ENCODE measurements at regions not wholly inside any gene's neighbourhood (a gene's known extent, or its start where the extent isn't known, plus 50 kb on each side); places are given as distances from the start of the nearest gene placed in this dataset.

DNA sequence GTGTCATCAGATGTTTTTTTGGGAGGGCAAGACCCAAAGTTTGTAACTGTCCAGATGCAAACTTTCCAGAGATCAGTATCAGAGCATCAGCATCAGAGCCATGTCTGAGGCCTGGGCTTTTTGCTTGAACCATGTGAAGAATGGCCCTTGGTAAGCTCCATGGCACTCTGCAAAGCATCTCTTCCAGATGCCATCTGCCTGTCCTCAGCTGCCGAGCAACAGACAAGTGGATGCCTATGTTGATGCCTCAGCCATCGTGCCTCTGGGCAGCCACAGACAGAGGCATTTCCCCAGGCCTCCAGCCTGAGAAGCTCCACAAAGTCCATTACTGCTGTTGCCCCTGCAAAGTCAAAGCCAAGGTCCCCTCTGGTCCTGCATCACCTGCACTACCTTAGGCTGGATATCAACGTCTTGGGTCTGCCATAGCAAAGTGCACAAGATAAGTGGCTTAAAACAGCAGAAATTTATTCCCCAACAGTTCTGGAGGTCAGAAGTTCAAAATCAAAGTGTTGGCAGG is 670.2 kb upstream of the MKI67 start:
- no peak for DNase-seq (ENCODE audit: low read depth, low spot score)

DNA sequence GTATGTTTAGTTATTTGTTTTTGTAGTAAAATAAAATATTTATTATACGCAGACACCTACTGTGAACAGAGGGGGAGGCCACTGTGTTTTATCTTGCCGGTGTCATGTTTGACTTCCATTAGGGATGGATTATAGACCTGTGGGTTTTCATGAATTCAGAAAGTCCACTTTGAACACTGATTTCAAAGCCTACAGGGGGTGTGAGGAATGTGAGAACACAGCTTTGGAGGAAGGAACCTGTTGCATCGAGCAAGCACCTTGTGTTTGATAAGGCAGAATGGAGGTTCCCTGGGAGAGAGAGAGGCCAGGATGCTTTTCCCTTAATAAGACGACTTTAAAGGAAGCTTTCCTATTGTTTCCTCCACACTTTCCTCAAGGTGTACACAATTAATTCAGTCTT is 665.0 kb upstream of the MGMT start:
- no peak for DNase-seq (ENCODE audit: low read depth, low spot score)

DNA sequence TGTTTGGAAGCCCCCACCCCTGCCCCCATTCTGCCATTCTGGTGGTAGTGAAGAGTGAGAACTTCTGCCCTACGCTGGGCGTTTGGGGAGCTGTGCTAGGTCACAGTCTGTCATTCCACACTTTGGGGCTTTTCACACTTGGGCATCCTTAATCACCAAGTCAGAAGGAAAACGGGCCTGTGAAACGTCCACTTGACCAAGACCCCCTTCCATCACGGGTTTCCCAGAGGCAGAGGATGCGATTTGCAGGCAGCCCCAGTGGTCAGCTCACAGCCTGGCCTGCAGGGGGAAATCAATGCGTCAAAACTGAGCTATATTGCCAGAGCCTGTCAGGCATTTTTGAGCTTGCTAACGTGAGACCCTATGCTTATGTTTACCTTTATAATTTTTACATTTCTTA is 663.3 kb upstream of the MGMT start:
- no peak for DNase-seq (ENCODE audit: low read depth, low spot score)

DNA sequence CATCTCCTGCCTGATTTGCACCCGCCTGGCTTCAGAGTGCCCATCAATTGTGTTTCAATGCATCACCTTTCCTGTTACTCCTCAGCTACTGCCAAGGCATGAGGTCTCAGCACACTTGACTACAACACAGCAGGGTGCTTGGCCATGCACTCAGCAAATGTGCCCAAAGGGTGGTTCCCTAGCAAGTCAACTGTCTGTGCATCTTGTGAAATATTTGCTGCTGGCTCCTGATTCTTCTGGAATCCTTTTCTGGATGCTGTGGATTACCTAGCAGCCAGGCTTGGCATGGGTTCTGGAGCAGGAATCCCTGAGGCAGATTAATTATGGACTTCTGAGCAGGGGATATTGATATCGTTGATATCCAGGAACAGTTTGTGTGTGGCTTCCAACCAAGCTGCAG is 662.6 kb upstream of the MGMT start:
- DNase-seq (ENCODE audit: low read depth, low spot score) = no peak

DNA sequence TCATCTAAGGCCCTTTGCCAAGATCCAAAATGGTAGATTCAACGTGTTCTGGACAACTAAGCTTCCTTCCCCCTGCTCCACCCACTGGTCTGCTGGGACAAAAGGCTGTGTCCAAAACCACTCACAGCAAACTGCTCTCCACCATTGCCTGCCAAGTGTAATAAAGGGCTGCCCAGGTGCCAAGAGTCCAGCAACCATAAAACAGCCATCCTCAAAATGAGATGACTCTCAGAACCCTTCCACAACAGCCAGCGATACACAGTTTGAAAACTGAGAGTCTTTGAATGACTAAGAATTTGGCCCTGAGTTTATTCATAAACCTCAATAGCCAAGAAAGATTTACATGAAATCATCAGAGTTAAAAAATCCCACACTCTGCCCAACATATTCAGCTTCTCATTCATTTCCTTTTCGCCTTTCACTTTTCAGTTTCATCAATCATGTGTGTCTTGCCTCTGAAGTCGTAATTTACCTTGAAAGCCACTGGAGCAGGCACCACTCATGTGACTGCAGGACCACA is 658.1 kb upstream of the MGMT start:
- DNase-seq (ENCODE audit: low read depth, low spot score) = no peak

DNA sequence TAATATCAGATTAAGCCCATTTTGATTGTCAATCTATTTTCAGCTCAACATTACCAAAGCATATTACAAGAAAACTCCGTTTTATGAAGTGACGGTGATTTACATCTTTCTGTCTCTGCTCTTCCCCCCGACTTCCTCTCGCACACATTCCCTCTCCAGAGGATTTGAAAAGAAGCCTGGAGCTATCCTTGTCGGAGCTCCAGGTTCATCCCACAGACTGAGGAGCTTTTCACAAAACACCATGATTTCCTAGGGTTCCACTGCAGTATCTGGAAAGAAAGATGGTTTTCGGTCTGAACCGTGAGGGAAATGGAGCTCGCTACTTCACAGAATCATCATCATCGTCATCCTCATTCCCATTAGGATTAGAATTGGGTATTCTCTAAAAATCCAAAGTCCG is 655.5 kb upstream of the MGMT start:
- no peak for DNase-seq (ENCODE audit: low read depth, low spot score)

DNA sequence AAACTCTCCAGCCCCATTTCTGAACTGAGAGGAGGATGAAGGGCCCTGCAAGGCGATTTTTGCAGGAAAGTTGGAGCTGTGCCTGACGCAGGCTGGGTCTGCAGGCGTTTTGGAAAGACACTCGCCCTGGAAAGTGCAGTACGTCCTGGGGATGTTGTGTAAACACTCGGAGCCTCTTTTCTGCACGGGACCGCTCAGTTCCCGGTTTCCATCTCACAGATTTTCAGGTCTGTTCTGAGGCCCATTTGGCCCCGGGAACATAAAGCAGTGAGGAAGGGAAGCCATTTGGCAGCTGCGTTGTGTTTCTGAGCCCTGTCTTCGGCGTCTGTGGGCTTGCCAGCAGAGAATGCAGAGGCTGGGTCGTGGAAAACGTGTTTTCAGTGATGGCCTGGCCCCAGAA is 655.0 kb upstream of the MGMT start:
- no peak for DNase-seq (ENCODE audit: low read depth, low spot score)

DNA sequence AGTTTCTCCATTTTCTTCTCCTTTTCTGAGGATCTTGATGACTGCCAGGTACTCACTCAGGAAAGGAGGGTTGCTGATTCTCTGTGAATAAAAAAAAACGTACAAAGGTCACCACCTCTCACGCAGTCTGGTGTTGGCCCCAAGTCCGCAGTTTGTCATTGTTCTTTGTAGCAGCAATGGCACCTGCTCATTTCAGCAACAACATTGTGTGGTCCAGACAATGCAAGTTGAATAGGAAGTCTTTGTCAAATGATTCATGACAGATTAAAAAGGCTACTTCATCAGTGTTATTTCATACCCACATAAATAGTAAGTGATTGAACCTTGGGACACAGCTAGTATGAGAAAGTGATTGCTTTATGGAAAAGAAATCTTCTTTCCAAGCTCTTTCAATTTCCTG is 653.5 kb upstream of the MGMT start:
- no peak for DNase-seq (ENCODE audit: low read depth, low spot score)

DNA sequence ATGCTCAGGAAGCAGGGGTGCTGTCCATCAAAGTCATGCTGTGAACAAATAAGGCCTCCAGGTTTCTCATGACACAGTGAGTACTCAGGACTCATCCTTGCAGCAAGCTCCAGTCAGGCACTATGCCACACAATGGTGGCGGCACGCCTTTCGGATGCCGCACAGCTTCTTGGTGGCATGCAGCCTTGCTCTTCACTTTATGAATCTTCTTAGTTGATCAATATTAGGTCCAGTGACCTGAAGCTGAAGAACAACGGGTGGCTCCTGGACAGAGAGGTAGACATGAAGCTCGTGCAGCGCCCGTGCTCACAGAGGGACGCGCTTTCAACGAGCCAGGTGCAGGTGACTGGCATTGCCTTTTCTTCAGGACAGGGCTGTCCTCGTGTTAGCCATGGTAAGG is 653.0 kb upstream of the MGMT start:
- DNase-seq (ENCODE audit: low read depth, low spot score) = no peak

DNA sequence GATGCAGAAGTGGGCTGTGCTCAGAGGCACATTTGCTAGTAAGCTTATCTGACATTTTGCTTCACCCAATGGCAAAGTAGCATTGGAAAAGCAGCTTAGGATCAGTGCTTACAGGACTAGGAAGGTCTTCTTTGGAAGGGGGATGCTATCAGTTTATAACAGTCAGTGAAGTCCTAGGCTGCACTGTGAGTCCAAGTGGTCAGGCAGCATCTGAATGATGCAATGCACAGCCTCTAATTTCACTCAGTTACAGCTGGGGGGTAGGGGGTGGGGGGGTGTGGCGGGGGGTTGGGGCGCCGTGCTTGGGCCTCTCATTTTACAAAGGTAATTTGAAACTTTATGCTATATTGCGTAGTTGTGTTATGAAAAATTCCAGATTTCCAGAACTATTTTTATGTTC is 652.3 kb upstream of the MGMT start:
- no peak for DNase-seq (ENCODE audit: low read depth, low spot score)

DNA sequence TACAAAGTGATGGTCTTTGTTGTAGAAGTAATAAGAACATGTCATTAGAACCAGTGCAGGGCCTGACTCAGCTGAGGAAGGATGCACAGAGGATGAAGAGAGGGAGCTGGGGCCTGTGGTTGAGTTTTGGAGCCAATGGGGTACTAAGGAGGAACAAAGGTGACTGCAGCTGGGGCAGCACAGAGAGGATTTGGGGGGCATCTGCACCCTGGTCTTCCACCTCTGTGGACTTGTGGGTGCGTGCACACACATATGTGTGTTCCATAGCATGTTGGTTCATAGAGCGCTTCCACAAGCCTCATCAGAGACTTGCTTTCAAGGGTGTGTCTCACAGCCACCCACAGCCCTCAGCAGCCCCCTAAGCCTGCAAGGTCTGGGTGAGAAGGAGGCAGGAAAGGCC is 650.3 kb upstream of the MGMT start:
- no peak for DNase-seq (ENCODE audit: low read depth, low spot score)

DNA sequence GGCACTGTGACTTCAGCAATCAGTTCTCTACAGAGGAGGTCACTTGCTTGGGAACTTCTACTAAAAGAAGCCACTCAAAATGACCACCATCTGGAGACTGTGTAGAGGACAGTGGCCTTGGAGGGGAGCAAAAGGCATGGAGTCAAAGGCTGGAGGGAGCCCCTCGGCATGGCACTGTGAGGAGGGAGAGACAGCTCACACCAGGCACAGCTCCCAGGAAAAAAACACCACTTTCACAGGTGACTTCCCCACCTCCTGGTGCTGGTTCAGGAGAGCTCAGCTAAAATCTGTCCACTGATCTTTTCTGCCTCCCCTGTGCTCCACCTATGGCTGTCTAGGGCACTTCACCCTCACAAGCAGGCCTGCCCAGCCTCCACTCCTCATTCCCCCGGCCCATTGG is 649.4 kb upstream of the MGMT start:
- DNase-seq (ENCODE audit: low read depth, low spot score) = no peak

DNA sequence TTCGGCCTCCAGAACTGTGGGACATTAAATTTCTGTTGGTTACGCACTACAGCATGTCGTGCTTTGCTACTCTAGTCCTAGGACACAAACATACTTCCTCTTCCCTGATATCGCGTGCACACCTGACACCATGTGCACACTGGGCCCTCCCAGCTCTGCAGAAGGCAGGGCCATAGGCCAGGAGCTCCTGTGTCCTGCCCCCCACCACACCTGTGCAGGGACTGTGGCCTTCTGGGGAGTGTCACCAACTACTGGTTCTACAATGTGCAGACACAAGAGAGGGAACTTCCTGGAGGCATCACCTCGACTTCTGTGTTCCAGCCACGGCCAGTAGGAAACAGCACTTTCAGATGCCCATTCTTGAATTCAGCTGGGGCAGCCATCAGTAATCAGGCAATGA is 646.4 kb upstream of the MGMT start:
- DNase-seq (ENCODE audit: low read depth, low spot score) = no peak

DNA sequence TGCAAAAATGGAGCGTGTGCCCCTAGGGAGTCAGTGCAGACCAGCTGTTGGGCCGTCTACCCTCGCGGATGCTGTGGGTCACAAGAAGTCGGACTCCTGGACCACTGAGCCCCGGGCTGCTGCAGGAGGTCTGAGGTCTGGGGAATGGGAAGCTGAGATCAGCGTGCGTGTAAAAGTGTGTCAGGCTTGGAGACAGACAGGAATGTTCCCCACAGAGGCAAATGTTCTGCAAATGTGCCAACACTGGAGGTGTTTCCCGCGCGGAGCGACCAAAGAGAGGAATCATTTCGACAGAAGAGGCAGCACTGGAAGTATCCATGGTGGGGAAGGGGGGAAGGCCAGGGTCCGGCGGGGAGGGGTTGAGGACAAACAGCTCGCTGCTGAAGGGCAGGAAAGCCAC is 643.8 kb upstream of the MGMT start:
- no peak for DNase-seq (ENCODE audit: low read depth, low spot score)

DNA sequence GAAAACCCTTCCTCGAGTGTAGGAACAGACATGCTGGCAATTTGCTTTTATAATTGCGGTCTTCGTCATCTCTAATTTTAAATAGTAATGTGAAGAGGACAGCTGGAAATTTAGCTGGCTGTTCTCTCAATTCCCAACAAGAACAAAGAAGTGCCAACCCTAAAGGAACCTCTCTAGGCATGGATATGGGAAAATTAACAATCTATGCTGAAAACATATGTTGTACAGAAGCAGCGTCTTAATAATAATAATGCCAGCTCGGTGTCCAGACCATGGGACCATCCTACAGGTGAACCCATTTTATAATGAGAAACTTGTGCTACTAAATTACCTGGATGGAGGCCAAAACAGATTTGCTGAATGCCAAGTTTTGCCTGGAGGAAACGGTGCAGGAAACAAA is 641.4 kb upstream of the MGMT start:
- no peak for DNase-seq (ENCODE audit: low read depth, low spot score)

DNA sequence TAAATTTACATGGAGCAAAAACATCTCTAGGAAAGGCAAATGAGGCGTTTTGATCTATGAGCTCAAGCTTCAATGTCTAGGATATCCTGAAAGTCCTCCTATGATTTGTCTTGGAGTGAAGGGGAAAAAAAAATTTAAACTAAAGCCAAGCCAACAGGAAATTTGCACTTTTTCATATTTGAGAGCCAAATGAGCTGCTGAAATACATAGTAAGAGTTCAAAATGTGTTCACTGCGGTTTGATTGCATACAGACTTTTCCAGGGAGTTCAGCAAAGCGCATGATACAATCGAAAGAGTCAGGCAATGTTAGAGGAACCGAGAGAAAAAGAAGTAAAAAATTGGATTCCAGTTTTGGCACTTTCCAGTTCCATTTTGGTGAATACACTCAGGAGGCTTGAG is 633.4 kb upstream of the MGMT start:
- DNase-seq (ENCODE audit: low read depth, low spot score) = no peak

DNA sequence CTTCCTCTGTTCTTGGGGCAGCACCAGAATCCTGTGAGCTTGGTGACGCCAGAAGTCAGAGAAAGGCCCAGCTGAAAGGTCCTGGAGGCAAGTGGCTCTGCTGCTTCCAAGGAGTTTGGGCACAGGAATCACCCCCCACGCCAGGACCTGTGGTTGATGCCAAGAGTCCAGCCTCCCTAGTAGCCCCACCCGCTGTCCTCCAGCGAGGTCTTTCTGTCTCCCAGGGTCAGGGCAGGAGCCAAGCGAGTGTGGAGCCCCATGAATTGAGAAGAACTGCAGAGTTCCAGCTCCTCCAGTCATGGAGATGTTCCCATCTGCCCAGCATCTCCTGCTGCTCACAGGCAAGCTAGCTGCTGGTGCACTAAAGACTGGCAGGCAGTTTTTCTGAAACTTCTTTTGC is 631.7 kb upstream of the MGMT start:
- DNase-seq (ENCODE audit: low read depth, low spot score) = no peak

DNA sequence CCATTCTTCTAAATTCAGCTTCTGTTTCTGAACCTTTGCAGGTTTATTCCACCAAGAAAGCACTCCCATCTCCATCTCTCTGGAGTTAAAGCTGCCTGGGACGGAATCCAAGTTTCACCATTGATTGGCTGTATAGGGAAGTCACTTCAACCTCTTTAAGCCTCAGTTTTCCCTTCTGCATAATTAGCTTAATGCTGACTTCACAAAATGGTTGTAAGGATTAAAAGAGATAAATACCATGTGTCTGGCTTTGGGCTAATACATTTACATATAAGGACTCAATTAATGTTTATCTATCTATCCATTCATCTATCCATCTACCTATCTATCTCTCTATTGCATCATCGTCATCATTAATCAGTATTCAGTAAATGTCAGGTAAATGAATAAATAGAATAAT is 629.6 kb upstream of the MGMT start:
- no peak for DNase-seq (ENCODE audit: low read depth, low spot score)

DNA sequence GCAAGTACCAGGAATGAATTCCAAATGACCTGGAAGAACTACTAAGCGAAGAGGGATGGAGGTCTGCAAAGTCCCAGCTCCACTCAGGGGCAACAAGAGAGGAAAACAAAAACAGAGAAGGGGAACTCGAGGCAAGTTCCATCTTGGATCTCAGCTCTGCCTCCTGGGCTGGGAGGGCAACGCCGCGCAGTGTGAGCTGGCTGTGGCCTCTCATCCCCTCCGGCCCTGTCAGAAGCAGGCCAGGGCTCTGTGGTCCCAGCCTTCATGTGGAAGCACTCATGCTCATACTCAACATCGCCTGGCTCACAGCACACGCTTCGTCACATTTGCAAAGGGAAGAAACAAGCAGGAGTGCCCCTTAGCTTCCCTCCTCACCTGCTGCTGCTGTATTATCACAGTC is 627.9 kb upstream of the MGMT start:
- no peak for DNase-seq (ENCODE audit: low read depth, low spot score)

DNA sequence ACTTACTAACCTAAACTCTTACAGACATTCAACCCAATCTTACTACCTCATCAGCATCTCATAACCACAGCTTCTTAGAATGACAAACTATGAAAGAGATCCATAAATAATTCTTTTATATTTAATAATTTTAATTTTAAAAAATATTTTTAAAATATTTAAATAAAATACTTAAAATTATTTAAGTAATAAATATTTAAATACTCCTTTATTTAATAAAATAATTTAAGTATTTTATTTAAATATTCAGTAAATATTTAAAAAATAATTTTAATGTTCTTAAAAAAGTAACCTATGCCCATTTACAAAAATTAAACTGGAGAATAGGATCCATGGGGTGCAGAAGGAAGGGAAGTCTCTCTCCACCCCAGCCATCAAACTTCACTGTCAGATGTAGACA is 627.3 kb upstream of the MGMT start:
- no peak for DNase-seq (ENCODE audit: low read depth, low spot score)

DNA sequence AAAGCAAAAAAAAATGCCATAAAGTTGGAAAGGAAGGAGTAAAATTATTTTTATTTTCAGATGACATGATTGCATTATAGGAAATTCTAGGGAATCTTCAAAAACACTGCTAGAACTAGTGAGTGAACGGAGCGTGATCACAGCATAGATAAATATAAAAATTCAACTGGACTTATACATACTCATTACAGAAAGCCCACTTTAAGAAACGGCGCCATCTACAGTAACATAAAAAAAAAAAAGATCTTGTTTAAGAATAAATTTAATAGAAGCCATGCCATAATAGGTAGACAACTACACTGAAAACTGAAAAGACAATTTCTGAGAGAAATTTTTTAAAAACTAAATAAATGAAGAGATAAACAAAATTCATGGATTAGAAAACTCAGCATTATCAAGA is 623.1 kb upstream of the MGMT start:
- no peak for DNase-seq (ENCODE audit: low read depth, low spot score)

DNA sequence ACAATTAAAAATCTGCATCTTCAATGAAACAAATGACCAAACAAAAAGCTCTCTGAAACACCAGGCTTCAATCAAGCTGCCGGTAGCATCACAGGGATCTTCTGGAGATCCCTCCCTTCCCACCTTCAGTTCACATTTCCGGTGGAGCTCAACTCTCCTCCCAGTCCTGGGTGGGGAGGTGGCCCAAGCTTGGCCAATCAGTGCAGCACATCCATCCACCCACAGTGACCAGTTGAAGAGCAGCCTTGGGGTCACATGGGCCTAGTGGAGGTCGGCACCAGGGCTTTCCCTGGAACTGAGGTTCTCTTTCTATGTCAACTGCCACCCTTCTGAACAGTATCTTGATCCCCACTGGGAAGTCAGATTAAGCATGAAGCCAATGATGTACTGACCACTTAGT is 620.1 kb upstream of the MGMT start:
- no peak for DNase-seq (ENCODE audit: low read depth, low spot score)

DNA sequence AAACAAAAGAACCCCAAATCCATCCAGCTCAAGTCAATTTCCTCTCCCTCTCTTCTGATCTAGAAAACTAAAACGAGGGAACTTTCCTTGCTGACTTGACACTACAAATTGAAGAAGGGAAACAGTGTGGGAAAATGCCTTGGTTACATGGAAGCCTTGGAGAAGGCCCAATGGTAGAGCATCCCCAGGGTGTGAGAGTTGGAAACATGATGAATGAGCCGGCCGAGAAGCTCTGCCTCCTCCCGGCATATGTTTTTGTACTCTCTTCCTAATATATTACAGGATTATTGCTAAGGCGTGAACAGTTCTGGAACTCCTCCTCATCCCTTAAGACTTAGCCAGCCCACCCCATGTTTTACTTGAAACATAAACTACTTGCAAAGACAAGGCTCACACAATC is 618.2 kb upstream of the MGMT start:
- DNase-seq (ENCODE audit: low read depth, low spot score) = no peak

DNA sequence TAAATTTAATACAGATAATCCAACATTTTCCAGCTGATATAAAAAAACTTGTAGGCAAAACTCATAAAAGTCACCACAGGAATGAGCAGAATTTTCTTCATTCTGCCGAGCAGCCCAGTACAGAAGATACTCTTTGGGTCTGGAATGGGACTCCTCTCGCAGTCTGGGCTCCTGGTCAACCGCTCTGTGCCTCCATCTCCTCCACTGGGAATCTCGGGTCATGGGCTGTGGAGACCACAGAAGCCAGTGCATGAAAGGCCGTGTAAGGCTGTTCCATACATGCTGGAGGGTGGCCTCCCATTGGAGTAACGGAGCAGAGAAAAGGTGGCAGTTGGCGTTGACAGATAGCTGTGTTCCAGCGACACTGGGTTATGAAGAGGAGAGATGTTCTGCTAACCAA is 616.4 kb upstream of the MGMT start:
- no peak for DNase-seq (ENCODE audit: low read depth, low spot score)

DNA sequence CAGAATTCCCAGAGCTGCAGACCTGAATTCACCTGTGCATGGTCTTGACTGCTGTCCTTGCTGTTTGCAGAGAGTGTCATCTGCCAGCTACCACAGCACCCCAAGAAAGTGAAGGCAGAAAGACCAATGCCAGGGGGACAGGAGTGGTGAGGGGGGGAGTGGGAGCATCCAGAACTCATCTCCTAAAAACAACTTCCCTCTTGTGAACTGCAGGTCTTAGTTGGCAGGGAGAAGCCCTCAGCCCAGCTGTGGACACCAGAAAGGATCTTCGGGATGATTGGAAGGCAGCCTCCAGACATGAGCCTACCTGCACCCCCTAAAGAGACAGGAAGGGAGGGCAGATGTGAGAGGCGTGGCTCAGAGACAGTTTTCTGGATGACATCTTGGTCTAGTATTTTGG is 615.8 kb upstream of the MGMT start:
- DNase-seq (ENCODE audit: low read depth, low spot score) = no peak

Data from activated CD4-positive, CD25-positive, alpha-beta regulatory T cell treated with anti-CD3 and anti-CD28 coated beads, Interleukin-2, amount 50 U/mL, for 16 hours (primary cell).